Activated B cell treated with CpG ODN at 0.5 μM for 24 hours (primary cell): ENCODE measurements at regions not wholly inside any gene's neighbourhood (a gene's known extent, or its start where the extent isn't known, plus 50 kb on each side); places are given as distances from the start of the nearest gene placed in this dataset.

Experiments
- ATAC-seq: fragments of 200-7000 bp; cut with Tn5 transposase; one replicate; pipeline ENCODE4 v1.10.0; 2021; ENCODE audit warnings: low read depth, mild to moderate bottlenecking, moderate library complexity
- CTCF ChIA-PET: fragments of 350-600 bp; sonication (Branson Sonifier 250); formaldehyde crosslinking; loops from one replicate; lab custom pipeline; 2021; ENCODE audit warnings: antibody characterized with exemption; lab: Charles Lee
- POLR2A ChIA-PET: fragments of 350-600 bp; sonication (Branson Sonifier 250); formaldehyde crosslinking; loops from one replicate; lab custom pipeline; 2021; ENCODE audit warnings: antibody characterized with exemption; lab: Charles Lee
- DNase-seq: peaks from one replicate; pipeline ENCODE4 v3.0.0; 2022
- H3K27ac Mint-ChIP-seq: one replicate; pipeline ENCODE4 v1.8.0; 2020; ENCODE audit warnings: mixed read lengths
- H3K27me3 Mint-ChIP-seq: one replicate; pipeline ENCODE4 v1.8.0; 2021; ENCODE audit warnings: mixed read lengths
- H3K36me3 Mint-ChIP-seq: one replicate; pipeline ENCODE4 v1.8.0; 2021; ENCODE audit warnings: low read depth, mixed read lengths
- H3K4me1 Mint-ChIP-seq: one replicate; pipeline ENCODE4 v1.8.0; 2021; ENCODE audit warnings: mixed read lengths
- H3K4me3 Mint-ChIP-seq: one replicate; pipeline ENCODE4 v1.8.0; 2020; ENCODE audit warnings: mild to moderate bottlenecking, mixed read lengths
- H3K9me3 Mint-ChIP-seq: one replicate; pipeline ENCODE4 v1.8.0; 2020; ENCODE audit warnings: mixed read lengths
- CTCF ChIP-seq: fragments of 200-600 bp; IDR thresholded peaks from one replicate; pipeline ENCODE4 v1.8.0; 2022; ENCODE audit warnings: antibody characterized with exemption, mild to moderate bottlenecking
- intact Hi-C: fragments of 100-400 bp; cut with micrococcal nuclease; formaldehyde crosslinking; loops from one replicate; pipeline ENCODE4 v1.15.1; 2024

GRCh38 chr2:215503381-215503780, 67.5 kb upstream of the FN1 start:
- ATAC-seq (no peak), DNase-seq (no peak)
- intact Hi-C loops, result no loop called here
- H3K27me3 Mint-ChIP-seq, result no peaks in the 10 kb centered on the region
- POLR2A ChIA-PET, result no interaction called here
- H3K36me3 Mint-ChIP-seq, result no peaks in the 10 kb centered on the region
- no peak overlapping the region for H3K4me3 Mint-ChIP-seq
- TF ChIP-seq CTCF, result no peak
- CTCF ChIA-PET, result no interaction called here
- H3K9me3 Mint-ChIP-seq, result no peaks in the 10 kb centered on the region
- no peak overlapping the region for H3K27ac Mint-ChIP-seq
- H3K4me1 Mint-ChIP-seq, result no peaks in the 10 kb centered on the region

GRCh38 chr2:215500466-215500865, 64.6 kb upstream of the FN1 start:
- peaks cover 4% of the 10 kb centered on the region for H3K9me3 Mint-ChIP-seq
- POLR2A ChIA-PET, result no interaction called here
- no peak overlapping the region for H3K4me3 Mint-ChIP-seq
- H3K36me3 Mint-ChIP-seq, result no peaks in the 10 kb centered on the region
- H3K4me1 Mint-ChIP-seq, result no peaks in the 10 kb centered on the region
- intact Hi-C loops, result no loop called here
- ATAC-seq, result no peak
- CTCF ChIA-PET, result no interaction called here
- TF ChIP-seq CTCF, result no peak
- H3K27ac Mint-ChIP-seq, result no peak overlapping the region
- no peaks in the 10 kb centered on the region for H3K27me3 Mint-ChIP-seq
- no peak for DNase-seq

GRCh38 chr2:215499331-215499730, 63.5 kb upstream of the FN1 start:
- ChIA-PET CTCF (no interaction called here), POLR2A (no interaction called here)
- H3K36me3 Mint-ChIP-seq, result no peaks in the 10 kb centered on the region
- DNase-seq (no peak), ATAC-seq (no peak)
- no peaks in the 10 kb centered on the region for H3K4me1 Mint-ChIP-seq
- H3K9me3 Mint-ChIP-seq, result peaks cover 4% of the 10 kb centered on the region
- H3K27ac Mint-ChIP-seq, result no peak overlapping the region
- intact Hi-C loops, result no loop called here
- TF ChIP-seq CTCF, result no peak
- H3K27me3 Mint-ChIP-seq, result peaks cover under 1% of the 10 kb centered on the region
- no peak overlapping the region for H3K4me3 Mint-ChIP-seq

GRCh38 chr2:215498431-215498830, 62.6 kb upstream of the FN1 start:
- ChIA-PET POLR2A (no interaction called here), CTCF (no interaction called here)
- Mint-ChIP-seq H3K27me3 (peaks cover 2% of the 10 kb centered on the region), H3K9me3 (peaks cover 4% of the 10 kb centered on the region), H3K4me3 (no peak overlapping the region), H3K27ac (no peak overlapping the region), H3K36me3 (no peaks in the 10 kb centered on the region), H3K4me1 (no peaks in the 10 kb centered on the region)
- no peak for ATAC-seq
- TF ChIP-seq CTCF, result no peak
- DNase-seq, result no peak
- intact Hi-C loops, result no loop called here

- H3K4me3 Mint-ChIP-seq, result no peak overlapping the region
- DNase-seq (no peak), ATAC-seq (no peak)
- H3K9me3 Mint-ChIP-seq, result peaks cover 4% of the 10 kb centered on the region
- ChIA-PET CTCF (no interaction called here), POLR2A (no interaction called here)
- peaks cover 4% of the 10 kb centered on the region for H3K27me3 Mint-ChIP-seq
- TF ChIP-seq CTCF, result no peak
- intact Hi-C loops, result no loop called here
- no peaks in the 10 kb centered on the region for H3K36me3 Mint-ChIP-seq
- no peak overlapping the region for H3K27ac Mint-ChIP-seq
- no peaks in the 10 kb centered on the region for H3K4me1 Mint-ChIP-seq
Observed at GRCh38 chr2:215493376-215493775, 57.5 kb upstream of the FN1 start.
